ENCODE measurements at regions not wholly inside any gene's neighbourhood (a gene's known extent, or its start where the extent isn't known, plus 50 kb on each side); places are given as distances from the start of the nearest gene placed in this dataset.

- no peaks in the 10 kb centered on the region for H3K27me3 ChIP-seq (ENCODE audit: control insufficient read depth in 5 of 5, insufficient read depth in 4 of 5, low read length in 5 of 5)
- H3K27ac ChIP-seq (ENCODE audit: low read depth, low read length) = no peak overlapping the region
- H3K4me1 ChIP-seq (ENCODE audit: control insufficient read depth in 5 of 5, insufficient read depth in 5 of 5, low read length in 5 of 5) = peaks cover 3 to 30% (median 9%) of the 10 kb centered on the region in 5 donors
- no peak overlapping the region for H3K4me3 ChIP-seq (ENCODE audit: low read depth in 1 of 5, low read length in 5 of 5)
- H3K9me3 ChIP-seq (ENCODE audit: control insufficient read depth in 5 of 5, low read length in 5 of 5) = peaks cover 0 to 6% (median 0%) of the 10 kb centered on the region in 5 donors
- no peak overlapping the region for H3K9ac ChIP-seq (ENCODE audit: low read length in 5 of 5)
- no peaks in the 10 kb centered on the region for H3K36me3 ChIP-seq (ENCODE audit: control insufficient read depth in 5 of 5, insufficient read depth in 5 of 5, low read length in 5 of 5)
These were observed 186.8 kb upstream of the FOXN2 start for GRCh38 chr2:48127612-48128191.

- Histone ChIP-seq H3K27me3 (ENCODE audit: control insufficient read depth in 5 of 5, insufficient read depth in 4 of 5, low read length in 5 of 5) (no peaks in the 10 kb centered on the region), H3K9me3 (ENCODE audit: control insufficient read depth in 5 of 5, low read length in 5 of 5) (peaks cover 0 to 6% (median 0%) of the 10 kb centered on the region in 5 donors), H3K27ac (ENCODE audit: low read depth, low read length) (no peak overlapping the region), H3K4me3 (ENCODE audit: low read depth in 1 of 5, low read length in 5 of 5) (no peak overlapping the region), H3K36me3 (ENCODE audit: control insufficient read depth in 5 of 5, insufficient read depth in 5 of 5, low read length in 5 of 5) (no peaks in the 10 kb centered on the region), H3K9ac (ENCODE audit: low read length in 5 of 5) (no peak overlapping the region), H3K4me1 (ENCODE audit: control insufficient read depth in 5 of 5, insufficient read depth in 5 of 5, low read length in 5 of 5) (peaks cover 3 to 30% (median 9%) of the 10 kb centered on the region in 5 donors)
These were observed 185.1 kb upstream of the FOXN2 start for GRCh38 chr2:48129293-48129950.

GRCh38 chr2:48131539-48132270 is 182.8 kb upstream of the FOXN2 start:
- H3K9me3 ChIP-seq (ENCODE audit: control insufficient read depth in 5 of 5, low read length in 5 of 5) = peaks cover 0 to 13% (median 0%) of the 10 kb centered on the region in 5 donors
- no peak overlapping the region for H3K27ac ChIP-seq (ENCODE audit: low read depth, low read length)
- H3K27me3 ChIP-seq (ENCODE audit: control insufficient read depth in 5 of 5, insufficient read depth in 4 of 5, low read length in 5 of 5) = no peaks in the 10 kb centered on the region
- H3K9ac ChIP-seq (ENCODE audit: low read length in 5 of 5) = no peak overlapping the region
- no peak overlapping the region for H3K4me3 ChIP-seq (ENCODE audit: low read depth in 1 of 5, low read length in 5 of 5)
- H3K4me1 ChIP-seq (ENCODE audit: control insufficient read depth in 5 of 5, insufficient read depth in 5 of 5, low read length in 5 of 5) = peaks cover 0 to 15% (median 4%) of the 10 kb centered on the region in 5 donors
- H3K36me3 ChIP-seq (ENCODE audit: control insufficient read depth in 5 of 5, insufficient read depth in 5 of 5, low read length in 5 of 5) = no peaks in the 10 kb centered on the region

GRCh38 chr2:48132271-48132625 is 182.2 kb upstream of the FOXN2 start:
- Histone ChIP-seq H3K9ac (ENCODE audit: low read length in 5 of 5) (no peak overlapping the region), H3K36me3 (ENCODE audit: control insufficient read depth in 5 of 5, insufficient read depth in 5 of 5, low read length in 5 of 5) (no peaks in the 10 kb centered on the region), H3K27ac (ENCODE audit: low read depth, low read length) (no peak overlapping the region), H3K9me3 (ENCODE audit: control insufficient read depth in 5 of 5, low read length in 5 of 5) (peaks cover 0 to 13% (median 0%) of the 10 kb centered on the region in 5 donors), H3K4me1 (ENCODE audit: control insufficient read depth in 5 of 5, insufficient read depth in 5 of 5, low read length in 5 of 5) (peaks cover 0 to 15% (median 4%) of the 10 kb centered on the region in 5 donors), H3K4me3 (ENCODE audit: low read depth in 1 of 5, low read length in 5 of 5) (no peak overlapping the region), H3K27me3 (ENCODE audit: control insufficient read depth in 5 of 5, insufficient read depth in 4 of 5, low read length in 5 of 5) (no peaks in the 10 kb centered on the region)

DNA sequence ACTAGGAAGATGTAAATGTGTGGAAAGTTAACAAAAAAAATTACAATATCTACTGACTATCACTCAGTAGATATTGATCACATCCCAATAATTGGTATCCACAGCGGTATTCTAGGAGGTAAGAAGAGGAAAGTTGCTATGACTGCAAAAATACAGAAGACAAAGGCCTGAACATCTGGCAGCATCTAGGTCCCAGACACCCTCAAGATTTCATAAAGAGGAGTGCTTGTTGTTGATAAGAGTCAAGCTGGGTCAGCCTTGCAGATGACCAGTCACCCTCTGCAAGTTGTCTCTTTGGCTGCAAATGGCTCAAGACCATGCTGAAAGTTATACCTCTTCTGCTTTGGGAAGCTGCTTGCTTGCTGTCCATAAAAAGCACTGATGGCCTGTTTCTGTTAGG is 179.8 kb upstream of the FOXN2 start:
- Histone ChIP-seq H3K4me3 (ENCODE audit: low read depth in 1 of 5, low read length in 5 of 5) (no peak overlapping the region), H3K9ac (ENCODE audit: low read length in 5 of 5) (no peak overlapping the region), H3K9me3 (ENCODE audit: control insufficient read depth in 5 of 5, low read length in 5 of 5) (peaks cover 0 to 7% (median 0%) of the 10 kb centered on the region in 5 donors), H3K27ac (ENCODE audit: low read depth, low read length) (no peak overlapping the region), H3K36me3 (ENCODE audit: control insufficient read depth in 5 of 5, insufficient read depth in 5 of 5, low read length in 5 of 5) (no peaks in the 10 kb centered on the region), H3K4me1 (ENCODE audit: control insufficient read depth in 5 of 5, insufficient read depth in 5 of 5, low read length in 5 of 5) (peaks cover 0 to 15% (median 4%) of the 10 kb centered on the region in 5 donors), H3K27me3 (ENCODE audit: control insufficient read depth in 5 of 5, insufficient read depth in 4 of 5, low read length in 5 of 5) (no peaks in the 10 kb centered on the region)

GRCh38 chr2:48135797-48136196 is 178.7 kb upstream of the FOXN2 start:
- no peaks in the 10 kb centered on the region for H3K36me3 ChIP-seq (ENCODE audit: control insufficient read depth in 5 of 5, insufficient read depth in 5 of 5, low read length in 5 of 5)
- no peaks in the 10 kb centered on the region for H3K27me3 ChIP-seq (ENCODE audit: control insufficient read depth in 5 of 5, insufficient read depth in 4 of 5, low read length in 5 of 5)
- no peak overlapping the region for H3K9ac ChIP-seq (ENCODE audit: low read length in 5 of 5)
- H3K4me1 ChIP-seq (ENCODE audit: control insufficient read depth in 5 of 5, insufficient read depth in 5 of 5, low read length in 5 of 5) = peaks cover 0 to 15% (median 4%) of the 10 kb centered on the region in 5 donors
- no peak overlapping the region for H3K27ac ChIP-seq (ENCODE audit: low read depth, low read length)
- no peak overlapping the region for H3K4me3 ChIP-seq (ENCODE audit: low read depth in 1 of 5, low read length in 5 of 5)
- peaks cover 0 to 7% (median 0%) of the 10 kb centered on the region in 5 donors for H3K9me3 ChIP-seq (ENCODE audit: control insufficient read depth in 5 of 5, low read length in 5 of 5)

DNA sequence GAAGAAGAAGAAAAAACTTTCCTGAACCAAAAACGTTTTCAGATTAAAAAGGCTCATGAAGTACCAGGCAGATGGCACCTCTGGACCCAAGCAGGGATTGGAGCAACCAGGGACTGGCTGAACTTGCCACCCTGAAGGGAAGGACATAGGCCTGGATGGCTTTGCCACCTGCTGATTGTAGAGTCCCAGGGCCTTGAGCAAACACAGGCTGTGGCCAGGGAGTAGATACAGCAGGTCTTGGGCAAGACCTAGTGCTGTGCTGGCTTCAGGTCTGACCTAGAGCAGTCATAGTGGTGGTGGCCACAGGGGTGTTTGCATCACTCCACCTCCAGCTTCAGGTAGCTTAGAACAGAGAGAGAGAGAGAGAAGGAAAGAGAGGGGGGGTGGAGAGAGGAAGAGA is 176.7 kb upstream of the FOXN2 start:
- Histone ChIP-seq H3K4me3 (ENCODE audit: low read depth in 1 of 5, low read length in 5 of 5) (no peak overlapping the region), H3K9ac (ENCODE audit: low read length in 5 of 5) (no peak overlapping the region), H3K27me3 (ENCODE audit: control insufficient read depth in 5 of 5, insufficient read depth in 4 of 5, low read length in 5 of 5) (no peaks in the 10 kb centered on the region), H3K9me3 (ENCODE audit: control insufficient read depth in 5 of 5, low read length in 5 of 5) (peaks cover 0 to 7% (median 0%) of the 10 kb centered on the region in 5 donors), H3K27ac (ENCODE audit: low read depth, low read length) (no peak overlapping the region), H3K4me1 (ENCODE audit: control insufficient read depth in 5 of 5, insufficient read depth in 5 of 5, low read length in 5 of 5) (no peaks in the 10 kb centered on the region), H3K36me3 (ENCODE audit: control insufficient read depth in 5 of 5, insufficient read depth in 5 of 5, low read length in 5 of 5) (no peaks in the 10 kb centered on the region)

GRCh38 chr2:48138898-48139297 is 175.6 kb upstream of the FOXN2 start:
- Histone ChIP-seq H3K9ac (ENCODE audit: low read length in 5 of 5) (no peak overlapping the region), H3K4me3 (ENCODE audit: low read depth in 1 of 5, low read length in 5 of 5) (no peak overlapping the region), H3K27ac (ENCODE audit: low read depth, low read length) (no peak overlapping the region), H3K27me3 (ENCODE audit: control insufficient read depth in 5 of 5, insufficient read depth in 4 of 5, low read length in 5 of 5) (no peaks in the 10 kb centered on the region), H3K9me3 (ENCODE audit: control insufficient read depth in 5 of 5, low read length in 5 of 5) (peaks cover 0 to 7% (median 0%) of the 10 kb centered on the region in 5 donors), H3K36me3 (ENCODE audit: control insufficient read depth in 5 of 5, insufficient read depth in 5 of 5, low read length in 5 of 5) (no peaks in the 10 kb centered on the region), H3K4me1 (ENCODE audit: control insufficient read depth in 5 of 5, insufficient read depth in 5 of 5, low read length in 5 of 5) (no peaks in the 10 kb centered on the region)

- Histone ChIP-seq H3K27ac (ENCODE audit: low read depth, low read length) (no peak overlapping the region), H3K9me3 (ENCODE audit: control insufficient read depth in 5 of 5, low read length in 5 of 5) (peaks cover 0 to 6% (median 0%) of the 10 kb centered on the region in 5 donors), H3K36me3 (ENCODE audit: control insufficient read depth in 5 of 5, insufficient read depth in 5 of 5, low read length in 5 of 5) (no peaks in the 10 kb centered on the region), H3K4me1 (ENCODE audit: control insufficient read depth in 5 of 5, insufficient read depth in 5 of 5, low read length in 5 of 5) (no peaks in the 10 kb centered on the region), H3K4me3 (ENCODE audit: low read depth in 1 of 5, low read length in 5 of 5) (no peak overlapping the region), H3K9ac (ENCODE audit: low read length in 5 of 5) (no peak overlapping the region), H3K27me3 (ENCODE audit: control insufficient read depth in 5 of 5, insufficient read depth in 4 of 5, low read length in 5 of 5) (no peaks in the 10 kb centered on the region)
These were observed 173.9 kb upstream of the FOXN2 start for GRCh38 chr2:48140586-48140985.

DNA sequence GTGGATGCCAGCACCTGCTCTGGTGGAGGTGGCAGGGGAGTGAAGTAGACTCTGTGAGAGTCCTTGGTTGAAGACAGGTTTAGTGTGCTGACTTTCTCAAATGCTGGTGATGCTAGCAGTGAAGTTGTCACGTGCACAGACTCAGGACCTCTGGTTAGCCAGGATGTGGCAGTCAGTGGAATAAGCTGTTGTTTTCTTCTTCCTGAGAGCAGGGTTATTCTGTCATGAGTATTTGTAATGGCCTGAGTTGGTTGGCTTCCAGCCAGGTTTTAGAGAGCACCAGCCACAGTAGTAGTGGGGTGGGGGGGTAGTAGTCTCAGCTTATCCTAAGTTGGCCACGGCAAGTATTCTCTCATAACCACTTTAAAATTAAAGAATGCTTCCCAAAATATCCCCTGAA is 169.7 kb upstream of the FOXN2 start:
- H3K4me3 ChIP-seq (ENCODE audit: low read depth in 1 of 5, low read length in 5 of 5) = no peak overlapping the region
- peaks cover 0 to 3% (median 0%) of the 10 kb centered on the region in 5 donors for H3K4me1 ChIP-seq (ENCODE audit: control insufficient read depth in 5 of 5, insufficient read depth in 5 of 5, low read length in 5 of 5)
- no peaks in the 10 kb centered on the region for H3K9me3 ChIP-seq (ENCODE audit: control insufficient read depth in 5 of 5, low read length in 5 of 5)
- H3K36me3 ChIP-seq (ENCODE audit: control insufficient read depth in 5 of 5, insufficient read depth in 5 of 5, low read length in 5 of 5) = no peaks in the 10 kb centered on the region
- no peaks in the 10 kb centered on the region for H3K27me3 ChIP-seq (ENCODE audit: control insufficient read depth in 5 of 5, insufficient read depth in 4 of 5, low read length in 5 of 5)
- H3K9ac ChIP-seq (ENCODE audit: low read length in 5 of 5) = no peak overlapping the region
- H3K27ac ChIP-seq (ENCODE audit: low read depth, low read length) = no peak overlapping the region
